ENCODE measurements at regions not wholly inside any gene's neighbourhood (a gene's known extent, or its start where the extent isn't known, plus 50 kb on each side); places are given as distances from the start of the nearest gene placed in this dataset.

DNA sequence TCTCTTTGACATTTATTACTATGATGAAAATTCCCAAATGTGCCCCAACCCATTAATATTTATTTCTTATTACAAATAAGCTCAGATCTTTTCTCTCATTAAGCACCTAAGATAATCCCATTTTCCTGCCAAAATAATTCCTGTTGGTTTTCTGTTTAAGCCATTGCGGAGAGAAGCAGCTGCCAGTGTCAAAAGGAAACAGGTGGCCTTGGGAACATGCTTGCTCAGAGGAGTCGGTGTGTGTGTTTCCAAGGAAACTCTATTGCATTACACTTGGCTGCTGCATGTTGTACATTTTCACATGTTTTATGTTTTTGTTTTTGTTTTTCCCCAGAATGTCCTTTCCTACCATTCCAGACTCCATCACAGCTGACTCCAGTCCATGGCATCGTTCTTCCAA is 56.4 kb downstream of the CD24 start:
- CTCF ChIA-PET = no interaction called here
- Mint-ChIP-seq H3K4me3 (no peak overlapping the region), H3K27ac (no peak overlapping the region)

GRCh38 chr6:106916891-106917290 is 57.6 kb downstream of the CD24 start:
- peaks cover 14% of the 10 kb centered on the region for H3K27me3 Mint-ChIP-seq
- no peak overlapping the region for H3K4me3 Mint-ChIP-seq
- POLR2A ChIA-PET = no interaction called here
- H3K9me3 Mint-ChIP-seq = no peaks in the 10 kb centered on the region
- H3K4me1 Mint-ChIP-seq = no peaks in the 10 kb centered on the region
- no peak for DNase-seq
- CTCF ChIA-PET = no interaction called here
- H3K27ac Mint-ChIP-seq = no peak overlapping the region
- H3K36me3 Mint-ChIP-seq (ENCODE audit: low read depth) = no peaks in the 10 kb centered on the region

More for the DNA sequence above, 56.4 kb downstream of the CD24 start:
- Mint-ChIP-seq H3K27me3 (peaks cover 17% of the 10 kb centered on the region), H3K36me3 (ENCODE audit: low read depth) (no peaks in the 10 kb centered on the region), H3K9me3 (no peaks in the 10 kb centered on the region), H3K4me1 (no peaks in the 10 kb centered on the region)
- POLR2A ChIA-PET = no interaction called here
- DNase-seq = no peak

- H3K27me3 Mint-ChIP-seq = peaks cover 10% of the 10 kb centered on the region
- no peak overlapping the region for H3K4me3 Mint-ChIP-seq
- H3K4me1 Mint-ChIP-seq = no peaks in the 10 kb centered on the region
- no peak overlapping the region for H3K27ac Mint-ChIP-seq
- H3K36me3 Mint-ChIP-seq (ENCODE audit: low read depth) = no peaks in the 10 kb centered on the region
- no peaks in the 10 kb centered on the region for H3K9me3 Mint-ChIP-seq
- POLR2A ChIA-PET = no interaction called here
- no peak for DNase-seq
- CTCF ChIA-PET = no interaction called here
These were observed 60.8 kb downstream of the CD24 start for GRCh38 chr6:106913676-106914280.

DNA sequence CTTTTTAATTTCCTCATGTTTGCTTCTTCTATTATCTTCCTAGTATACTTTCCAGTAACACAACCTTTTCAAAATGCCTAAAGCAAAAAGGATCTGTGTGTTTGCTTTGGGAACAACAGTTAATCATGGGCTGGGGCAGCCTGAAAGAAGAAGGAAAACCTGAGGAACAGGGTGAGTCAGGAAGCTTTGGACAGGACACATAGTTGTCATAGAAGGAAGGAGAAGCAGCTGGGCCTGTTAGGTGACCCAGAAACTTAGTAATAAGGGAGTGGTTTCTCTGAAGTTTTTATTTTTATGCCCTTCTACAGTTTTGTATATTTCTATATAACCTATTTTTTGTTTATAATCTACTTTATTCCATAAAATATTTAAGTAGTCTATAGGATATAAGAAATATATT is 61.4 kb downstream of the CD24 start:
- ChIA-PET CTCF (no interaction called here), POLR2A (no interaction called here)
- Mint-ChIP-seq H3K4me1 (no peaks in the 10 kb centered on the region), H3K27me3 (peaks cover 7% of the 10 kb centered on the region), H3K4me3 (no peak overlapping the region), H3K27ac (no peak overlapping the region), H3K36me3 (ENCODE audit: low read depth) (no peaks in the 10 kb centered on the region), H3K9me3 (no peaks in the 10 kb centered on the region)
- DNase-seq = no peak

GRCh38 chr6:106912091-106912490 is 62.4 kb downstream of the CD24 start:
- H3K4me3 Mint-ChIP-seq = no peak overlapping the region
- DNase-seq = no peak
- CTCF ChIA-PET = interaction anchor here (1.0 kb wide), 1 partner anchor 85 kb away, joined by 3 read pairs; no protein-coding TSS in a partner anchor

DNA sequence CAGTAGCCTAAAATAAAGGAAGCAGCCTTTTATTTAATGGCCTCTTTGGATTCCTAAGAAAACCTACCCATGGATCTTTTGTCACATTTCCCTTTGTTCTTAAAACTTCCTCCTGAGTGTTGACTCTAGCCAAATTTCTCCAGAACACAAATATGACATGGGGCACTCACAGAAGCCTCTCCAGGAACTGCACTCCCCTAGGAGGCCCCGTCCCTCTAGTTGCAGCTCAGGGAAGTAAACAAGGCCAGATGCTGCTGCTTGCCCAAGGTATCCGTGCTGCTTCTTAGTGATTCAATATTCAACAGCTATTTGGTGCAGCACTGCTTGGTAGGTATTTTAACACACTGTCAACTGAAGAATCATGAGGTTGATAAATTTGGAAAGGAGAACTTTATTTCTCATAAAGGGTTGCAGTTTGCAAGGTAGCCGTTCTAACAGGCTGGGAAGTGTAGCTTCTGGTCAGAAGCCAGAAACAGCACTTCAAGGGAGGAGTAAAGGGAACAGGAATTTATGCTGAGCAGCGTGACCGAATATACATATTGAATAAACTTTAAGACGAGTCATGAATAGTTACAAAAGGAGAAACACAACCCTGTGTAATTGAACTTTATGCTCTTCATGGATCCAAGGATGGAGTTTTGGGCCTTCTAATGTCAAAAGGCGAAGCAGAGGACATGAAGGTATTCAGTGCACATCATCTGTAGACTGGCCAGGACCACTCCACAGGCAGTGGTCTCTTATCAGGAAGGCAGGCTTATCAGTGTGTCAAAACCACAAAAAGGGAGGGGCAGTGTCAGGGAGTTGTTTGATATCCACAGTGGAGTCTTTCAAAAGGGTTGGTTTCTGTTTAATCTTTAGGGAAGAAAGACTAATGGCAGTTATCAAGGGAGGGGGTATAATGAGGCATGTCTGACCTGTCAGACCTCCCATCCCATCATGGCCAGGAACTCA is 63.3 kb downstream of the CD24 start:
- H3K27ac Mint-ChIP-seq = no peak overlapping the region
- no peak overlapping the region for H3K4me3 Mint-ChIP-seq
- no peaks in the 10 kb centered on the region for H3K36me3 Mint-ChIP-seq (ENCODE audit: low read depth)
- H3K27me3 Mint-ChIP-seq = peaks cover 1% of the 10 kb centered on the region
- ChIA-PET CTCF (interaction anchor here (1.0 kb wide), 1 partner anchor 86 kb away, joined by 3 read pairs; no protein-coding TSS in a partner anchor), POLR2A (no interaction called here)
- no peaks in the 10 kb centered on the region for H3K9me3 Mint-ChIP-seq
- DNase-seq = no peak
- no peaks in the 10 kb centered on the region for H3K4me1 Mint-ChIP-seq

More at GRCh38 chr6:106912091-106912490, 62.4 kb downstream of the CD24 start:
- POLR2A ChIA-PET = no interaction called here
- H3K27ac Mint-ChIP-seq = no peak overlapping the region
- no peaks in the 10 kb centered on the region for H3K36me3 Mint-ChIP-seq (ENCODE audit: low read depth)
- peaks cover 4% of the 10 kb centered on the region for H3K27me3 Mint-ChIP-seq
- H3K4me1 Mint-ChIP-seq = no peaks in the 10 kb centered on the region
- no peaks in the 10 kb centered on the region for H3K9me3 Mint-ChIP-seq

DNA sequence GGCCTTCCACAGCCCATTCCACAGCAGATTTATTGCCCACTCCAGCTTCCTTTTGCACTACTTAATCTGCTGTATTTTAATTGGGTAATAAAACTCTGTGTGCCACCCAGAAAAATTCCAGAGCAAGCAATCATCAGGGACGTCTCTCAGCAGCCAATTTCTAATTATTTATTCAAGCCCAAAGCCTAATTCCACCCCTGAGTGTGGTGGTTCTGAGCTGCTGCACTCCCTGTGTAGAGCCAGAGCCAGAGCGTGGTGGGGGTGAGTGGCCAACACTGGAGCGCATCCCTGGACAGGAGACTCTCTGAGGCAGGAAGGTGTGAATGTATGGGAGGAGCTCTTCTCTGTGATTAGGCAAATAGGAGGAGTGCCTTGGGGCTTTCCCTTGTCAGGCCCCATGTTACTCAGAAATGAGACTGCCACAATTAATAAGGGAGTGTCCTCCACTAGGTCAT is 66.1 kb downstream of the CD24 start:
- DNase-seq = no peak
- Mint-ChIP-seq H3K9me3 (no peaks in the 10 kb centered on the region), H3K4me3 (no peak overlapping the region), H3K27ac (no peak overlapping the region), H3K4me1 (no peaks in the 10 kb centered on the region), H3K27me3 (peaks cover 9% of the 10 kb centered on the region), H3K36me3 (ENCODE audit: low read depth) (no peaks in the 10 kb centered on the region)
- CTCF ChIA-PET = no interaction called here
- POLR2A ChIA-PET = no interaction called here

DNA sequence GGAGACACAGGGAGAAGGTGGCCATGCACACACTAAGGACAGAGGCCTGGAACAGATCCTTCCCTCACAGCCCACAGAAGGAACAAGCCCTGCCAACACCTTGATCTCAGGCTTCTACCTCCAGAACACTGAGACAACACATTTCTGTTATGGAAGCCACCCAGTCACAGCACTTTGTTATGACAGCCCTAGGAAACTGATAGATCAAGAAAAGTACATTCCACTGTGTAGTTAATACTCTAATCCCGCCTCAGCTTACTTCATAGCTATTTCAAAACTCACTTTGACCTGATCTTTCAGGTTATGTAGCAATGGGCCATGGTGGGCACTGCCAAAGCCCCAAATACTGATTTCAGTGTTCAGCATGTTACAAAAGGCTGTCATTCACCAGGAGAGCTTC is 66.8 kb downstream of the CD24 start:
- CTCF ChIA-PET = no interaction called here
- POLR2A ChIA-PET = no interaction called here

GRCh38 chr6:106906232-106906631 is 68.3 kb downstream of the CD24 start:
- ChIA-PET POLR2A (no interaction called here), CTCF (no interaction called here)
- H3K27ac Mint-ChIP-seq = no peak overlapping the region
- H3K27me3 Mint-ChIP-seq = peaks cover 11% of the 10 kb centered on the region
- no peak overlapping the region for H3K4me3 Mint-ChIP-seq
- no peaks in the 10 kb centered on the region for H3K36me3 Mint-ChIP-seq (ENCODE audit: low read depth)
- H3K9me3 Mint-ChIP-seq = no peaks in the 10 kb centered on the region
- no peaks in the 10 kb centered on the region for H3K4me1 Mint-ChIP-seq
- no peak for DNase-seq

More for the DNA sequence above, 66.8 kb downstream of the CD24 start:
- Mint-ChIP-seq H3K27me3 (peaks cover 11% of the 10 kb centered on the region), H3K4me3 (no peak overlapping the region), H3K9me3 (no peaks in the 10 kb centered on the region), H3K36me3 (ENCODE audit: low read depth) (no peaks in the 10 kb centered on the region), H3K27ac (no peak overlapping the region), H3K4me1 (no peaks in the 10 kb centered on the region)
- no peak for DNase-seq

- ChIA-PET CTCF (no interaction called here), POLR2A (no interaction called here)
- Mint-ChIP-seq H3K27me3 (peaks cover 20% of the 10 kb centered on the region), H3K4me1 (no peaks in the 10 kb centered on the region), H3K9me3 (peaks cover 2% of the 10 kb centered on the region), H3K27ac (no peak overlapping the region), H3K36me3 (ENCODE audit: low read depth) (no peaks in the 10 kb centered on the region), H3K4me3 (no peak overlapping the region)
- DNase-seq = no peak
These were observed 71.2 kb downstream of the CD24 start for GRCh38 chr6:106903299-106903698.

GRCh38 chr6:106901062-106901461 is 73.5 kb downstream of the CD24 start:
- POLR2A ChIA-PET = no interaction called here
- Mint-ChIP-seq H3K4me1 (no peaks in the 10 kb centered on the region), H3K4me3 (no peak overlapping the region), H3K36me3 (ENCODE audit: low read depth) (no peaks in the 10 kb centered on the region), H3K27ac (no peak overlapping the region), H3K9me3 (peaks cover 2% of the 10 kb centered on the region), H3K27me3 (peaks cover 20% of the 10 kb centered on the region)
- CTCF ChIA-PET = no interaction called here
- no peak for DNase-seq

- peaks cover 2% of the 10 kb centered on the region for H3K9me3 Mint-ChIP-seq
- ChIA-PET CTCF (no interaction called here), POLR2A (no interaction called here)
- no peak overlapping the region for H3K27ac Mint-ChIP-seq
- H3K4me1 Mint-ChIP-seq = no peaks in the 10 kb centered on the region
- no peak overlapping the region for H3K4me3 Mint-ChIP-seq
- no peak for DNase-seq
- no peaks in the 10 kb centered on the region for H3K36me3 Mint-ChIP-seq (ENCODE audit: low read depth)
- H3K27me3 Mint-ChIP-seq = peaks cover 18% of the 10 kb centered on the region
These were observed 74.8 kb downstream of the CD24 start for GRCh38 chr6:106899697-106900096.

GRCh38 chr6:106897580-106897979 is 76.9 kb downstream of the CD24 start:
- Mint-ChIP-seq H3K36me3 (ENCODE audit: low read depth) (no peaks in the 10 kb centered on the region), H3K27me3 (peaks cover 14% of the 10 kb centered on the region), H3K27ac (no peak overlapping the region), H3K9me3 (peaks cover 2% of the 10 kb centered on the region), H3K4me3 (no peak overlapping the region), H3K4me1 (no peaks in the 10 kb centered on the region)
- ChIA-PET POLR2A (no interaction called here), CTCF (no interaction called here)
- no peak for DNase-seq

DNA sequence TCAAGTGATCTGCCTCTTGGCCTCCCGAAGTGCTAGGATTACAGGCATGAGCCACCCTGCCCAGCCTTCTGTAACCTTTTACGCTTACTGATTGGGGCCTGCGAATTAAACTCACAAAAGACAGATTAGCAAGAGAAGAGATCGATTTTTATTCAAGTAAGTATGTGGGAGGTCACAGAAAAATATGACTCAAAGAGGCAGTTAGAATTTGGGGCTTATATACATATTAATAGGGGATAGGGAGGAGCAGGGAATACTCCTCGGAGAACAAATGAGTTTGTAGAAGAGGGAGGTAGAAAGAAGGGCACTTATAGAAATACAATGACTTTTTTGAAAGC is 78.9 kb downstream of the CD24 start:
- Mint-ChIP-seq H3K9me3 (no peaks in the 10 kb centered on the region), H3K27me3 (peaks cover 10% of the 10 kb centered on the region), H3K27ac (no peak overlapping the region), H3K36me3 (ENCODE audit: low read depth) (no peaks in the 10 kb centered on the region), H3K4me3 (no peak overlapping the region), H3K4me1 (no peaks in the 10 kb centered on the region)
- POLR2A ChIA-PET = no interaction called here
- DNase-seq = no peak
- CTCF ChIA-PET = no interaction called here
